ENCODE measurements at regions not wholly inside any gene's neighbourhood (a gene's known extent, or its start where the extent isn't known, plus 50 kb on each side); places are given as distances from the start of the nearest gene placed in this dataset.

DNA sequence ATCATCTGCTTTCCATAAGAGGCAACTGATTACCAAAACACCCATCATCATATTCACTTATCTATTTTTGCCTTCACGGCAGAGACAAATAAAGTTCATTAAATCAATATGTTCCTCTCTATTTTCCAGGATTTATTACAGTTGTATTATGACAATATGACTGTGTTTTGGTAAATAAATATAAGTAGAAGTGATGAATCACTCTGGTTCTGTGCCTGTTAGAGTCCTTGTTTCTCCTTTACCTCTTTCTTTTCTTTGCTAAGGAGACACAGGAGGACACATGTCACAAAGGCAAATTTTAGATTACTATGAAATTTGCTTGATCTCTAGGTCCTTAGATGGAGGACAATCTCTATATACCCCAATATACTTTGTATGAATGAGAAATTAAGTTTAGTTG lies 152.6 kb upstream of the PLSCR5 start:
- TF ChIP-seq, protein P1, sequence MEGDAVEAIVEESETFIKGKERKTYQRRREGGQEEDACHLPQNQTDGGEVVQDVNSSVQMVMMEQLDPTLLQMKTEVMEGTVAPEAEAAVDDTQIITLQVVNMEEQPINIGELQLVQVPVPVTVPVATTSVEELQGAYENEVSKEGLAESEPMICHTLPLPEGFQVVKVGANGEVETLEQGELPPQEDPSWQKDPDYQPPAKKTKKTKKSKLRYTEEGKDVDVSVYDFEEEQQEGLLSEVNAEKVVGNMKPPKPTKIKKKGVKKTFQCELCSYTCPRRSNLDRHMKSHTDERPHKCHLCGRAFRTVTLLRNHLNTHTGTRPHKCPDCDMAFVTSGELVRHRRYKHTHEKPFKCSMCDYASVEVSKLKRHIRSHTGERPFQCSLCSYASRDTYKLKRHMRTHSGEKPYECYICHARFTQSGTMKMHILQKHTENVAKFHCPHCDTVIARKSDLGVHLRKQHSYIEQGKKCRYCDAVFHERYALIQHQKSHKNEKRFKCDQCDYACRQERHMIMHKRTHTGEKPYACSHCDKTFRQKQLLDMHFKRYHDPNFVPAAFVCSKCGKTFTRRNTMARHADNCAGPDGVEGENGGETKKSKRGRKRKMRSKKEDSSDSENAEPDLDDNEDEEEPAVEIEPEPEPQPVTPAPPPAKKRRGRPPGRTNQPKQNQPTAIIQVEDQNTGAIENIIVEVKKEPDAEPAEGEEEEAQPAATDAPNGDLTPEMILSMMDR (IDR thresholded peaks at IDR 0.05; ENCODE audit: low read depth, low read length, poor library complexity, severe bottlenecking): no peak
- TF ChIP-seq EZH2phosphoT487 (IDR thresholded peaks at IDR 0.05; ENCODE audit: borderline replicate concordance, low read length): no peak

Data from DOHH2 (cell line).